ENCODE measurements at regions not wholly inside any gene's neighbourhood (a gene's known extent, or its start where the extent isn't known, plus 50 kb on each side); places are given as distances from the start of the nearest gene placed in this dataset.

DNA sequence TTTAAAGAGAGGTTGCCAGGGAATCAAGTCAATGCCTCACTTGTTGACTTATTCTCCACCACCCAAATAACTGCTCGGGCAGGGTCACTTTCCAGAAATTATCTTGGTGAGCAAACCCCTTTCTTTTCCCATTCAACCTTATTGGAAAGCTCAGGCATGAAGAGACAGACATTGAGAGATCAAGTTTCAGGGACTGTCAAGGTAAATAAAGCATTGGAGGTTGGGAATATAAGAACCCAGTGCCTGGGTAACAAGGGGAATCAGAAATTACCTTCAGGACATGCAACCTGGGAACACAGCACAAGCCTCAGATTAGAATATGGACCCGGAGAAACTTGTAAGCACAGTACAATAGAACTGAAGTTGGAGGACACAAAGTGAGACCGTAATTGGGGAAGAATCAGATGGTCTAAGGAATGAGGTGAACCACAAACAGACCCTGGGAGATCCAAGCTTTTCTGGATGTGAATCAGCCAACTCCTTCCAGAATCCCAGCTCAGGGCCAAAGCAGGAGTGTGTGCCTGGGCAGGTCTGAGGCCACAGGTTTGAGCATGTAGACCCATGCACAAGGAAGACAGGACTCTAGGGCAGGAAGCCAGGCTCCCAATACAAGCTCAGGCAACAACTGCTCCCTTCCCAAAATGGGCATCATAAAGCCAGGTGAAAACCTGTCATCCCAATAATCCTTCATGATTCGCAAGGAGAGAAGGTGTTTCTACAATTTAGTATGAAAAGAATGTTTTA, 512.8 kb downstream of the MAFB start:
- no peak for TF ChIP-seq POLR2A (IDR thresholded peaks at IDR 0.05)
- TF ChIP-seq, protein P1, sequence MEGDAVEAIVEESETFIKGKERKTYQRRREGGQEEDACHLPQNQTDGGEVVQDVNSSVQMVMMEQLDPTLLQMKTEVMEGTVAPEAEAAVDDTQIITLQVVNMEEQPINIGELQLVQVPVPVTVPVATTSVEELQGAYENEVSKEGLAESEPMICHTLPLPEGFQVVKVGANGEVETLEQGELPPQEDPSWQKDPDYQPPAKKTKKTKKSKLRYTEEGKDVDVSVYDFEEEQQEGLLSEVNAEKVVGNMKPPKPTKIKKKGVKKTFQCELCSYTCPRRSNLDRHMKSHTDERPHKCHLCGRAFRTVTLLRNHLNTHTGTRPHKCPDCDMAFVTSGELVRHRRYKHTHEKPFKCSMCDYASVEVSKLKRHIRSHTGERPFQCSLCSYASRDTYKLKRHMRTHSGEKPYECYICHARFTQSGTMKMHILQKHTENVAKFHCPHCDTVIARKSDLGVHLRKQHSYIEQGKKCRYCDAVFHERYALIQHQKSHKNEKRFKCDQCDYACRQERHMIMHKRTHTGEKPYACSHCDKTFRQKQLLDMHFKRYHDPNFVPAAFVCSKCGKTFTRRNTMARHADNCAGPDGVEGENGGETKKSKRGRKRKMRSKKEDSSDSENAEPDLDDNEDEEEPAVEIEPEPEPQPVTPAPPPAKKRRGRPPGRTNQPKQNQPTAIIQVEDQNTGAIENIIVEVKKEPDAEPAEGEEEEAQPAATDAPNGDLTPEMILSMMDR (IDR thresholded peaks at IDR 0.05): no peak

Measured in ovary (tissue), 3 donors.